ENCODE measurements at regions not wholly inside any gene's neighbourhood (a gene's known extent, or its start where the extent isn't known, plus 50 kb on each side); places are given as distances from the start of the nearest gene placed in this dataset.

- no peak for TF ChIP-seq CTCF (IDR thresholded peaks at IDR 0.05 in 2 of 3, conservative IDR thresholded peaks at IDR 0.05 in 1 of 3; ENCODE audit: borderline replicate concordance in 1 of 3, insufficient read depth in 1 of 3, low read depth in 2 of 3, low read length in 2 of 3)
- no peak for TF ChIP-seq EGR1 (IDR thresholded peaks at IDR 0.05; ENCODE audit: low read depth)
- no peak for TF ChIP-seq REST (IDR thresholded peaks at IDR 0.05; ENCODE audit: low read depth)
- TF ChIP-seq POLR2A (IDR thresholded peaks at IDR 0.05; ENCODE audit: borderline replicate concordance, extremely low read depth, insufficient read depth, insufficient read length) = no peak
- no peak for TF ChIP-seq EZH2 (IDR thresholded peaks at IDR 0.05)
- TF ChIP-seq ZNF274 (IDR thresholded peaks at IDR 0.05; ENCODE audit: low read depth, low read length) = no peak
- TF ChIP-seq SIN3A (IDR thresholded peaks at IDR 0.05; ENCODE audit: low read depth) = no peak
- TF ChIP-seq RAD21 (IDR thresholded peaks at IDR 0.05; ENCODE audit: low read depth) = no peak
- TF ChIP-seq EZH2phosphoT487 (IDR thresholded peaks at IDR 0.05; ENCODE audit: borderline replicate concordance) = no peak
- no peak for TF ChIP-seq ELF1 (IDR thresholded peaks at IDR 0.05; ENCODE audit: borderline replicate concordance, low read depth)
- TF ChIP-seq ZFX (IDR thresholded peaks at IDR 0.05) = no peak
- TF ChIP-seq POLR2AphosphoS5 (IDR thresholded peaks at IDR 0.05; ENCODE audit: low read depth, low read length) = no peak
- TF ChIP-seq SP1 (IDR thresholded peaks at IDR 0.05; ENCODE audit: low read depth) = no peak
Measured at GRCh38 chr16:35141303-35141702, 1681.9 kb downstream of the TP53TG3F start.

All from HCT116 (cell line).